GM12878 (cell line): ENCODE measurements at regions not wholly inside any gene's neighbourhood (a gene's known extent, or its start where the extent isn't known, plus 50 kb on each side); places are given as distances from the start of the nearest gene placed in this dataset.

Experiments used
- ATAC-seq: fragments of 200-7000 bp; cut with Tn5 transposase; 3 replicates; pipeline ENCODE4 v1.9.1; 2020; ENCODE audit warnings: mild to moderate bottlenecking, moderate library complexity
- BruUV-seq: library from RNA; stranded (reverse); fragments of 400-500 nt; replicated peaks from 2 replicates; lab custom pipeline; 2021; lab: Mats Ljungman, UMichigan
- CTCF ChIA-PET: fragments of 300-600 bp; sonication (Branson Sonifier 250); formaldehyde crosslinking; extraction: SDS; loops from one replicate; lab custom pipeline; 2021; ENCODE audit warnings: inconsistent platforms; lab: Yijun Ruan, JAX
- POLR2A ChIA-PET: fragments of 350-600 bp; formaldehyde crosslinking; extraction: SDS; loops from one replicate; lab custom pipeline; 2021; ENCODE audit warnings: inconsistent platforms; lab: Charles Lee
- RAD21 ChIA-PET: fragments of 300-600 bp; sonication (Branson Sonifier 250); formaldehyde crosslinking; loops from one replicate; lab custom pipeline; 2023; ENCODE audit warnings: antibody characterized with exemption; ENCODE audit not compliant: unreplicated experiment; lab: Charles Lee
- SMC1A ChIA-PET: fragments of 300-600 bp; sonication (Branson Sonifier 250); formaldehyde crosslinking; loops from one replicate; lab custom pipeline; 2023; ENCODE audit not compliant: unreplicated experiment, uncharacterized antibody; lab: Charles Lee
- DNase-seq: peaks from one replicate; pipeline ENCODE4 v3.0.0-alpha.2; 2011; ENCODE audit warnings: low read depth, low spot score
- FAIRE-seq: peaks from 3 replicates; lab custom pipeline; 2011; peaks lifted over from hg19 to GRCh38; lab: Jason Lieb, UNC
- H2AFZ ChIP-seq: 2 replicates; pipeline ENCODE4 v1.6.0; 2011; ENCODE audit warnings: low read depth, low read length, control low read depth; ENCODE audit not compliant: control insufficient read depth
- H3K27ac ChIP-seq: 2 replicates; pipeline ENCODE4 v1.5.1; 2011; ENCODE audit warnings: control low read depth; ENCODE audit not compliant: control insufficient read depth, insufficient read depth
- H3K27me3 ChIP-seq, 2 experiments: replicated peaks in 1 of 2; 2 replicates each; pipeline versions ENCODE4 v1.6.0 to v1.6.1; 2011; ENCODE audit warnings: low read length in 1 of 2; ENCODE audit not compliant: control insufficient read depth in 2 of 2, insufficient read depth in 2 of 2
- H3K36me3 ChIP-seq, 2 experiments: 2 replicates each; pipeline ENCODE4 v1.5.1; 2011; ENCODE audit warnings: low read length in 1 of 2; ENCODE audit not compliant: control insufficient read depth in 2 of 2, insufficient read depth in 2 of 2
- H3K4me1 ChIP-seq: 2 replicates; pipeline ENCODE4 v1.6.1; 2011; ENCODE audit warnings: mild to moderate bottlenecking, low read length, moderate library complexity, mixed read lengths; ENCODE audit not compliant: control insufficient read depth, insufficient read depth
- H3K4me2 ChIP-seq: 2 replicates; pipeline ENCODE4 v1.6.0; 2011; ENCODE audit warnings: control low read depth; ENCODE audit not compliant: control insufficient read depth, insufficient read depth
- H3K4me3 ChIP-seq: fragments of 200-600 bp; sonication (generic); 2 replicates; pipeline ENCODE4 v1.5.1; 2016
- H3K79me2 ChIP-seq: 2 replicates; pipeline ENCODE4 v1.6.0; 2011; ENCODE audit warnings: low read length; ENCODE audit not compliant: control insufficient read depth, insufficient read depth
- H3K9ac ChIP-seq: 2 replicates; pipeline ENCODE4 v1.8.0; 2011; ENCODE audit warnings: low read length, control low read depth, mixed read lengths; ENCODE audit not compliant: control insufficient read depth, insufficient read depth
- H3K9me3 ChIP-seq: replicated peaks from 3 replicates; pipeline ENCODE4 v1.5.1; 2011; ENCODE audit warnings: mild to moderate bottlenecking, low read length; ENCODE audit not compliant: control insufficient read depth, insufficient read depth
- H4K20me1 ChIP-seq: 2 replicates; pipeline ENCODE4 v1.6.0; 2011; ENCODE audit not compliant: control insufficient read depth, insufficient read depth
- CTCF ChIP-seq, 3 experiments: IDR thresholded peaks in 2 of 3; conservative IDR thresholded peaks in 1 of 3; 2 replicates each; pipeline ENCODE4 v1.5.1; 2011; ENCODE audit warnings: low read depth in 3 of 3, low read length in 3 of 3, mild to moderate bottlenecking in 3 of 3, control low read depth in 2 of 3, moderate library complexity in 2 of 3, inconsistent platforms in 1 of 3, mixed read lengths in 1 of 3; ENCODE audit not compliant: control insufficient read depth in 2 of 3, insufficient read depth in 1 of 3; ENCODE audit errors: extremely low read depth in 1 of 3
- HDAC2 ChIP-seq: fragments of 200-600 bp; sonication (generic); IDR thresholded peaks from 2 replicates; pipeline ENCODE4 v1.6.1; 2017
- KLF5 ChIP-seq: fragments of 450-650 bp; IDR thresholded peaks from 2 replicates; pipeline ENCODE4 v1.6.1; 2014; ENCODE audit warnings: mild to moderate bottlenecking; ENCODE audit not compliant: partially characterized antibody
- LARP7 ChIP-seq: fragments of 450-650 bp; IDR thresholded peaks from 2 replicates; pipeline ENCODE4 v1.6.1; 2017; ENCODE audit warnings: mild to moderate bottlenecking
- ZNF622 ChIP-seq: fragments of 450-650 bp; IDR thresholded peaks from 2 replicates; pipeline ENCODE4 v1.6.1; 2017; ENCODE audit warnings: mild to moderate bottlenecking, inconsistent platforms
- WGBS: methylation state at CpG from one replicate; pipeline ENCODE4 v1.1.6; 2016; ENCODE audit warnings: low lambda C conversion rate; ENCODE audit not compliant: insufficient replicate concordance, insufficient coverage; ENCODE audit errors: missing lambda C conversion rate; 5-methylcytosine and 5-hydroxymethylcytosine counted together
- in situ Hi-C: fragments of 300-500 bp; cut with MboI; formaldehyde crosslinking; loops from 9 replicates; pipeline ENCODE4 v1.14.3; 2018; ENCODE audit warnings: mixed read lengths
- intact Hi-C: fragments of 100-400 bp; cut with micrococcal nuclease; formaldehyde crosslinking; loops from one replicate; pipeline ENCODE4 v1.14.2; 2022; ENCODE audit not compliant: unreplicated experiment

- Histone ChIP-seq H3K4me1 (no peaks in the 10 kb centered on the region), H3K4me2 (no peak overlapping the region), H3K9ac (no peak overlapping the region), H3K27ac (no peak overlapping the region), H2AFZ (no peak overlapping the region), H3K36me3 (no peaks in the 10 kb centered on the region), H3K9me3 (no peaks in the 10 kb centered on the region), H3K27me3 (no peaks in the 10 kb centered on the region), H4K20me1 (no peaks in the 10 kb centered on the region), H3K4me3 (no peak overlapping the region), H3K79me2 (no peaks in the 10 kb centered on the region)
- RAD21 ChIA-PET: no interaction called here
- BruUV-seq: no TSS peak
- FAIRE-seq (no peak), ATAC-seq (no peak), DNase-seq (no peak)
- SMC1A ChIA-PET: no interaction called here
- in situ Hi-C loops: no loop called here
- TF ChIP-seq HDAC2: no peak
- TF ChIP-seq CTCF (IDR thresholded peaks at IDR 0.05 in 2 of 3, conservative IDR thresholded peaks at IDR 0.05 in 1 of 3; ENCODE audit: control insufficient read depth in 2 of 3, extremely low read depth in 1 of 3, insufficient read depth in 1 of 3, low read depth in 3 of 3, low read length in 3 of 3): no peak
- TF ChIP-seq ZNF622: no peak
- TF ChIP-seq LARP7: no peak
- no peak for TF ChIP-seq KLF5
- POLR2A ChIA-PET: no interaction called here
- CTCF ChIA-PET: interaction anchor here (0.6 kb wide), 1 partner anchor 117 kb away, joined by 3 read pairs; no protein-coding TSS in a partner anchor
- 8% methylated on average over 1 of the region's 1 CpG for WGBS
- intact Hi-C loops: no loop called here
Measured at GRCh38 chr4:116303736-116304188, 781.6 kb downstream of the TRAM1L1 start.
